Endothelial cell of umbilical vein (primary cell): ENCODE measurements at regions not wholly inside any gene's neighbourhood (a gene's known extent, or its start where the extent isn't known, plus 50 kb on each side); places are given as distances from the start of the nearest gene placed in this dataset.

Experiments
- BruUV-seq: library from RNA; stranded (reverse); fragments of 400-500 nt; replicated peaks from 2 replicates; lab custom pipeline; 2021; lab: Mats Ljungman, UMichigan
- CTCF ChIA-PET: fragments of 300-600, 350-600 bp; sonication (Branson Sonifier 250); formaldehyde crosslinking; loops from one replicate; lab custom pipeline; 2021; ENCODE audit warnings: antibody characterized with exemption, inconsistent platforms; lab: Charles Lee
- POLR2A ChIA-PET: fragments of 300-600, 350-600 bp; sonication (Branson Sonifier 250); formaldehyde crosslinking; loops from one replicate; lab custom pipeline; 2021; ENCODE audit warnings: antibody characterized with exemption, inconsistent platforms; lab: Charles Lee
- DNase-seq: peaks from one replicate; pipeline ENCODE4 v3.0.0-alpha.2; 2011; ENCODE audit warnings: low read depth, low spot score
- FAIRE-seq: peaks from 2 replicates; lab custom pipeline; 2011; peaks lifted over from hg19 to GRCh38; lab: Jason Lieb, UNC
- H2AFZ ChIP-seq: 2 replicates; pipeline ENCODE4 v1.6.0; 2012; ENCODE audit warnings: low read depth, low read length, control low read depth, inconsistent platforms
- H3K27ac ChIP-seq: 2 replicates; pipeline ENCODE4 v1.5.1; 2011; ENCODE audit warnings: low read depth, mild to moderate bottlenecking, control low read depth, low read length, moderate library complexity; ENCODE audit not compliant: insufficient read depth
- H3K27me3 ChIP-seq, 2 experiments: 2 replicates each; pipeline versions ENCODE4 v1.6.0 to v1.6.1; 2011; ENCODE audit warnings: low read length in 2 of 2, mixed read lengths in 1 of 2; ENCODE audit not compliant: control insufficient read depth in 2 of 2, insufficient read depth in 2 of 2
- H3K36me3 ChIP-seq, 2 experiments: 2 replicates in 1 of 2; 3 replicates in 1 of 2; pipeline ENCODE4 v1.5.1; 2011; ENCODE audit warnings: low read length in 2 of 2, mild to moderate bottlenecking in 1 of 2, moderate library complexity in 1 of 2; ENCODE audit not compliant: control insufficient read depth in 2 of 2, insufficient read depth in 2 of 2; ENCODE audit errors: extremely low read depth in 1 of 2
- H3K4me1 ChIP-seq: 3 replicates; pipeline ENCODE4 v1.5.1; 2011; ENCODE audit warnings: mild to moderate bottlenecking, low read length; ENCODE audit not compliant: control insufficient read depth, insufficient read depth; ENCODE audit errors: extremely low read depth
- H3K4me2 ChIP-seq: 2 replicates; pipeline ENCODE4 v1.6.1; 2011; ENCODE audit warnings: low read length, control low read depth, mixed read lengths; ENCODE audit not compliant: insufficient read depth
- H3K4me3 ChIP-seq, 3 experiments: fragments of 200-600 bp in 1 of 3; sonication (generic), shearing (Covaris generic) in 1 of 3; replicated peaks in 1 of 3; 2 replicates each; pipeline ENCODE4 v1.5.1; 2011 to 2016; ENCODE audit warnings: control low read depth in 3 of 3, low read length in 3 of 3, mild to moderate bottlenecking in 2 of 3, inconsistent platforms in 1 of 3, low read depth in 1 of 3, moderate library complexity in 1 of 3; ENCODE audit not compliant: insufficient read depth in 1 of 3
- H3K79me2 ChIP-seq: 2 replicates; pipeline ENCODE4 v1.6.0; 2012; ENCODE audit warnings: low read length, inconsistent platforms; ENCODE audit not compliant: control insufficient read depth, insufficient read depth
- H3K9ac ChIP-seq: replicated peaks from 2 replicates; pipeline ENCODE3; 2011; ENCODE audit warnings: low read length, control low read depth; ENCODE audit not compliant: insufficient read depth; ENCODE audit errors: extremely low read depth
- H3K9me1 ChIP-seq: replicated peaks from 3 replicates; pipeline ENCODE4 v1.6.0; 2011; ENCODE audit warnings: mild to moderate bottlenecking, low read length; ENCODE audit not compliant: control insufficient read depth, insufficient read depth; ENCODE audit errors: extremely low read depth
- H3K9me3 ChIP-seq: replicated peaks from 2 replicates; pipeline ENCODE4 v1.5.1; 2012; ENCODE audit warnings: low read length, inconsistent platforms; ENCODE audit not compliant: control insufficient read depth, insufficient read depth
- H4K20me1 ChIP-seq: replicated peaks from 2 replicates; pipeline ENCODE3; 2011; ENCODE audit warnings: mild to moderate bottlenecking, low read length; ENCODE audit not compliant: control insufficient read depth, insufficient read depth; ENCODE audit errors: extremely low read depth
- CTCF ChIP-seq, 2 donors: IDR thresholded peaks; 1 replicate in 1 of 2; 2 replicates in 1 of 2; pipeline ENCODE4 v1.5.1; 2011; ENCODE audit warnings: low read length in 2 of 2, mild to moderate bottlenecking in 2 of 2, moderate library complexity in 2 of 2, control low read depth in 1 of 2, inconsistent platforms in 1 of 2, low read depth in 1 of 2; ENCODE audit not compliant: insufficient read depth in 1 of 2; ENCODE audit errors: extremely low read depth in 1 of 2
- EZH2 ChIP-seq: IDR thresholded peaks from 2 replicates; pipeline ENCODE4 v1.6.1; 2012; ENCODE audit warnings: borderline replicate concordance, low read depth, mild to moderate bottlenecking, moderate library complexity, low read length, inconsistent platforms; ENCODE audit not compliant: severe bottlenecking
- GATA2 ChIP-seq: IDR thresholded peaks from 2 replicates; pipeline ENCODE4 v1.7.0; 2011; ENCODE audit warnings: low read depth, mild to moderate bottlenecking, moderate library complexity, mixed read lengths, low read length; ENCODE audit not compliant: insufficient read length, insufficient read depth
- JUN ChIP-seq: IDR thresholded peaks from 2 replicates; pipeline ENCODE4 v1.6.1; 2011; ENCODE audit warnings: borderline replicate concordance, low read depth; ENCODE audit not compliant: insufficient read length, insufficient read depth
- MAX ChIP-seq: IDR thresholded peaks from 2 replicates; pipeline ENCODE4 v1.6.1; 2011; ENCODE audit not compliant: insufficient read depth, insufficient read length
- POLR2A ChIP-seq: IDR thresholded peaks from 2 replicates; pipeline ENCODE4 v1.6.1; 2012; ENCODE audit warnings: low read depth, mild to moderate bottlenecking, control low read depth, low read length
- POLR2AphosphoS5 ChIP-seq: IDR thresholded peaks from 2 replicates; pipeline ENCODE4 v1.6.1; 2012; ENCODE audit warnings: low read depth, mild to moderate bottlenecking, control low read depth, low read length, moderate library complexity; ENCODE audit not compliant: insufficient read depth
- dilution Hi-C: fragments of 300-500 bp; cut with MboI; formaldehyde crosslinking; loops from one replicate; pipeline ENCODE4 v1.15.0; 2019; ENCODE audit warnings: low sequenced_read_pairs; ENCODE audit not compliant: extremely low pct_ligation_motif_present
- intact Hi-C: fragments of 100-400 bp; cut with micrococcal nuclease; formaldehyde crosslinking; loops from one replicate; pipeline ENCODE4 v1.10.0; 2022

GRCh38 chrX:96181605-96182004 is 503.0 kb upstream of the DIAPH2 start:
- H3K27ac ChIP-seq: no peak overlapping the region
- no peaks in the 10 kb centered on the region for H3K27me3 ChIP-seq
- no peak for TF ChIP-seq JUN
- TF ChIP-seq GATA2: no peak
- no peak for TF ChIP-seq CTCF (IDR thresholded peaks at IDR 0.05; ENCODE audit: extremely low read depth in 1 of 2, insufficient read depth in 1 of 2, low read depth in 1 of 2, low read length in 2 of 2)
- TF ChIP-seq EZH2: no peak
- POLR2A ChIA-PET: no interaction called here
- no peaks in the 10 kb centered on the region for H3K9me1 ChIP-seq
- no peaks in the 10 kb centered on the region for H3K9me3 ChIP-seq
- FAIRE-seq (peak; percentile 26), DNase-seq (no peak)
- H4K20me1 ChIP-seq: no peaks in the 10 kb centered on the region
- H3K4me1 ChIP-seq: no peaks in the 10 kb centered on the region
- no TSS peak for BruUV-seq
- no peak overlapping the region for H2AFZ ChIP-seq
- H3K9ac ChIP-seq: no peak overlapping the region
- H3K4me3 ChIP-seq: no peak overlapping the region
- CTCF ChIA-PET: interaction anchor here (1.2 to 4.5 kb wide), 6 partner anchors 10 to 829 kb away, joined by 3 to 71 read pairs (median 14); no protein-coding TSS in a partner anchor
- H3K36me3 ChIP-seq: no peaks in the 10 kb centered on the region
- H3K79me2 ChIP-seq: no peaks in the 10 kb centered on the region
- dilution Hi-C loops: no loop called here
- intact Hi-C loops: loop anchor here (1.0 to 5.0 kb wide), 3 partner anchors 214 to 416 kb away; no protein-coding TSS in a partner anchor
- H3K4me2 ChIP-seq: no peak overlapping the region

- BruUV-seq: no TSS peak
- dilution Hi-C loops: no loop called here
- no peaks in the 10 kb centered on the region for H3K27me3 ChIP-seq
- no peaks in the 10 kb centered on the region for H3K9me3 ChIP-seq
- no peak overlapping the region for H3K27ac ChIP-seq
- H3K79me2 ChIP-seq: no peaks in the 10 kb centered on the region
- no peak for TF ChIP-seq POLR2A
- no peak for TF ChIP-seq MAX
- TF ChIP-seq EZH2: no peak
- TF ChIP-seq GATA2: no peak
- TF ChIP-seq CTCF (IDR thresholded peaks at IDR 0.05; ENCODE audit: extremely low read depth in 1 of 2, insufficient read depth in 1 of 2, low read depth in 1 of 2, low read length in 2 of 2): peak; percentile 53 to 64
- no peak for TF ChIP-seq POLR2AphosphoS5
- ChIA-PET POLR2A (no interaction called here), CTCF (interaction anchor here (0.5 to 4.5 kb wide), 22 partner anchors 8 to 830 kb away, joined by 3 to 71 read pairs (median 3); partner anchors contain the start of gene DIAPH2)
- H3K4me1 ChIP-seq: no peaks in the 10 kb centered on the region
- peak; percentile 55 for DNase-seq
- intact Hi-C loops: loop anchor here (1.0 to 5.0 kb wide), 3 partner anchors 215 to 417 kb away; no protein-coding TSS in a partner anchor
- H3K36me3 ChIP-seq: no peaks in the 10 kb centered on the region
- H3K9me1 ChIP-seq: no peaks in the 10 kb centered on the region
- peak; percentile 65 for FAIRE-seq
- H3K4me3 ChIP-seq: no peak overlapping the region
- H3K4me2 ChIP-seq: no peak overlapping the region
- no peak overlapping the region for H2AFZ ChIP-seq
- H4K20me1 ChIP-seq: no peaks in the 10 kb centered on the region
- no peak overlapping the region for H3K9ac ChIP-seq
Measured at GRCh38 chrX:96182366-96182765, 502.3 kb upstream of the DIAPH2 start.
